Inflammatory macrophage treated with lipopolysaccharide for 1 hour (primary cell): ENCODE measurements at regions not wholly inside any gene's neighbourhood (a gene's known extent, or its start where the extent isn't known, plus 50 kb on each side); places are given as distances from the start of the nearest gene placed in this dataset.

Source experiments
- DNase-seq, 2 donors: peaks; one replicate each; pipeline ENCODE4 v3.0.0-alpha.2; 2020 to 2022

GRCh38 chr5:125720721-125721120 lies 702.5 kb upstream of the GRAMD2B start:
- no peak for DNase-seq

GRCh38 chr5:125722550-125722949 lies 700.7 kb upstream of the GRAMD2B start:
- DNase-seq, result no peak

- DNase-seq, result no peak
Measured at GRCh38 chr5:125725691-125726090, 697.5 kb upstream of the GRAMD2B start.

GRCh38 chr5:125743939-125744338 lies 679.3 kb upstream of the GRAMD2B start:
- no peak for DNase-seq

- no peak for DNase-seq
Measured at GRCh38 chr5:125746917-125747316, 676.3 kb upstream of the GRAMD2B start.

GRCh38 chr5:125750147-125750860 lies 672.9 kb upstream of the GRAMD2B start:
- no peak for DNase-seq

- no peak for DNase-seq
Measured at GRCh38 chr5:125750861-125751186, 672.4 kb upstream of the GRAMD2B start.

GRCh38 chr5:125756456-125756855 lies 666.8 kb upstream of the GRAMD2B start:
- DNase-seq, result no peak

GRCh38 chr5:125766706-125767105 lies 656.5 kb upstream of the GRAMD2B start:
- DNase-seq, result no peak

- no peak for DNase-seq
Measured at GRCh38 chr5:125775896-125776295, 647.3 kb upstream of the GRAMD2B start.

- DNase-seq, result no peak
Measured at GRCh38 chr5:125776656-125777139, 646.5 kb upstream of the GRAMD2B start.

- DNase-seq, result no peak
Measured at GRCh38 chr5:125778791-125779190, 644.4 kb upstream of the GRAMD2B start.

- no peak for DNase-seq
Measured at GRCh38 chr5:125785407-125785806, 637.8 kb upstream of the GRAMD2B start.

GRCh38 chr5:125786021-125786420 lies 637.2 kb upstream of the GRAMD2B start:
- DNase-seq, result no peak

- no peak for DNase-seq
Measured at GRCh38 chr5:125793470-125793869, 629.7 kb upstream of the GRAMD2B start.

GRCh38 chr5:125794922-125795321 lies 628.3 kb upstream of the GRAMD2B start:
- no peak for DNase-seq

- DNase-seq, result no peak
Measured at GRCh38 chr5:125798307-125798706, 624.9 kb upstream of the GRAMD2B start.

GRCh38 chr5:125812651-125813050 lies 610.6 kb upstream of the GRAMD2B start:
- no peak for DNase-seq

GRCh38 chr5:125813221-125813974 lies 609.8 kb upstream of the GRAMD2B start:
- DNase-seq, result no peak

GRCh38 chr5:125814119-125814518 lies 609.1 kb upstream of the GRAMD2B start:
- DNase-seq, result no peak

- DNase-seq, result no peak
Measured at GRCh38 chr5:125823572-125823971, 599.6 kb upstream of the GRAMD2B start.

GRCh38 chr5:125826214-125826613 lies 597.0 kb upstream of the GRAMD2B start:
- DNase-seq, result no peak

GRCh38 chr5:125829349-125829748 lies 593.9 kb upstream of the GRAMD2B start:
- DNase-seq, result no peak

GRCh38 chr5:125833398-125833797 lies 589.8 kb upstream of the GRAMD2B start:
- DNase-seq, result no peak
